Activated T-cell treated with anti-CD3 and anti-CD28 coated beads, Interleukin-2, amount 50 U/mL, for 72 hours (primary cell): ENCODE measurements at regions not wholly inside any gene's neighbourhood (a gene's known extent, or its start where the extent isn't known, plus 50 kb on each side); places are given as distances from the start of the nearest gene placed in this dataset.
A peak's percentile ranks its signal among the peaks of the same experiment; 100 is the strongest.

ENCODE experiments used
- ATAC-seq, 2 donors: fragments of 150-1000 bp; cut with Tn5 transposase; replicated peaks in 1 of 2; 2 replicates each; pipeline ENCODE4 v1.10.0; 2021; ENCODE audit warnings: moderate library complexity in 2 of 2, mild to moderate bottlenecking in 1 of 2
- DNase-seq, 2 donors: peaks; one replicate each; pipeline ENCODE4 v3.0.0; 2021 to 2022; ENCODE audit warnings: mixed read lengths in 1 of 2
- H3K27ac Mint-ChIP-seq: one replicate; pipeline ENCODE4 v1.8.0; 2022; ENCODE audit warnings: mild to moderate bottlenecking, moderate library complexity, mixed read lengths
- H3K27me3 Mint-ChIP-seq: one replicate; pipeline ENCODE4 v1.8.0; 2022; ENCODE audit warnings: low read depth, mixed read lengths
- H3K36me3 Mint-ChIP-seq, 2 donors: one replicate each; pipeline ENCODE4 v1.8.0; 2022; ENCODE audit warnings: mixed read lengths in 2 of 2, mild to moderate bottlenecking in 1 of 2; ENCODE audit not compliant: insufficient read depth in 2 of 2
- H3K4me1 Mint-ChIP-seq: one replicate; pipeline ENCODE4 v1.8.0; 2022; ENCODE audit warnings: low read depth, mixed read lengths
- H3K4me3 Mint-ChIP-seq, 2 donors: one replicate each; pipeline ENCODE4 v1.8.0; 2022; ENCODE audit warnings: mild to moderate bottlenecking in 2 of 2, mixed read lengths in 2 of 2, moderate library complexity in 2 of 2
- H3K9me3 Mint-ChIP-seq, 2 donors: one replicate each; pipeline ENCODE4 v1.8.0; 2022; ENCODE audit warnings: mixed read lengths in 2 of 2

- no peak overlapping the region for H3K27ac Mint-ChIP-seq
- peaks cover 13% of the 10 kb centered on the region for H3K27me3 Mint-ChIP-seq
- no peaks in the 10 kb centered on the region for H3K9me3 Mint-ChIP-seq
- H3K36me3 Mint-ChIP-seq = no peaks in the 10 kb centered on the region
- DNase-seq (no peak), ATAC-seq (no peak)
- no peak overlapping the region for H3K4me3 Mint-ChIP-seq
- no peaks in the 10 kb centered on the region for H3K4me1 Mint-ChIP-seq
Observed at GRCh38 chr2:198356157-198356556, 551.8 kb downstream of the PLCL1 start.

GRCh38 chr2:198351647-198352046, 547.3 kb downstream of the PLCL1 start:
- no peak overlapping the region for H3K4me3 Mint-ChIP-seq
- peaks cover 7% of the 10 kb centered on the region for H3K27me3 Mint-ChIP-seq
- ATAC-seq = no peak
- no peaks in the 10 kb centered on the region for H3K36me3 Mint-ChIP-seq
- H3K4me1 Mint-ChIP-seq = no peaks in the 10 kb centered on the region
- no peaks in the 10 kb centered on the region for H3K9me3 Mint-ChIP-seq
- DNase-seq = no peak
- H3K27ac Mint-ChIP-seq = no peak overlapping the region

GRCh38 chr2:198347946-198348345, 543.6 kb downstream of the PLCL1 start:
- H3K9me3 Mint-ChIP-seq = no peaks in the 10 kb centered on the region
- H3K4me3 Mint-ChIP-seq = no peak overlapping the region
- ATAC-seq = no peak
- H3K4me1 Mint-ChIP-seq = no peaks in the 10 kb centered on the region
- no peaks in the 10 kb centered on the region for H3K36me3 Mint-ChIP-seq
- no peak for DNase-seq
- H3K27me3 Mint-ChIP-seq = peaks cover 7% of the 10 kb centered on the region
- no peak overlapping the region for H3K27ac Mint-ChIP-seq

GRCh38 chr2:198347349-198347748, 543.0 kb downstream of the PLCL1 start:
- H3K4me1 Mint-ChIP-seq = no peaks in the 10 kb centered on the region
- ATAC-seq = no peak

GRCh38 chr2:198343471-198343870, 539.1 kb downstream of the PLCL1 start:
- Mint-ChIP-seq H3K4me1 (no peaks in the 10 kb centered on the region), H3K9me3 (no peaks in the 10 kb centered on the region), H3K27me3 (no peaks in the 10 kb centered on the region), H3K4me3 (no peak overlapping the region), H3K36me3 (no peaks in the 10 kb centered on the region), H3K27ac (no peak overlapping the region)
- DNase-seq (no peak), ATAC-seq (no peak)

More at GRCh38 chr2:198347349-198347748, 543.0 kb downstream of the PLCL1 start:
- DNase-seq = no peak
- H3K9me3 Mint-ChIP-seq = no peaks in the 10 kb centered on the region
- H3K27ac Mint-ChIP-seq = no peak overlapping the region
- H3K36me3 Mint-ChIP-seq = no peaks in the 10 kb centered on the region
- no peak overlapping the region for H3K4me3 Mint-ChIP-seq
- H3K27me3 Mint-ChIP-seq = peaks cover 6% of the 10 kb centered on the region

GRCh38 chr2:198340846-198341245, 536.5 kb downstream of the PLCL1 start:
- Mint-ChIP-seq H3K9me3 (no peaks in the 10 kb centered on the region), H3K4me1 (no peaks in the 10 kb centered on the region)
- ATAC-seq = no peak

GRCh38 chr2:198339116-198339515, 534.7 kb downstream of the PLCL1 start:
- ATAC-seq = no peak
- Mint-ChIP-seq H3K4me1 (no peaks in the 10 kb centered on the region), H3K4me3 (no peak overlapping the region)

More at GRCh38 chr2:198340846-198341245, 536.5 kb downstream of the PLCL1 start:
- no peak overlapping the region for H3K4me3 Mint-ChIP-seq
- no peaks in the 10 kb centered on the region for H3K36me3 Mint-ChIP-seq
- H3K27ac Mint-ChIP-seq = no peak overlapping the region
- H3K27me3 Mint-ChIP-seq = peaks cover 10% of the 10 kb centered on the region
- no peak for DNase-seq

GRCh38 chr2:198337368-198337767, 533.0 kb downstream of the PLCL1 start:
- H3K27ac Mint-ChIP-seq = no peak overlapping the region
- H3K27me3 Mint-ChIP-seq = peaks cover 29% of the 10 kb centered on the region
- H3K36me3 Mint-ChIP-seq = no peaks in the 10 kb centered on the region
- H3K9me3 Mint-ChIP-seq = no peaks in the 10 kb centered on the region
- DNase-seq (no peak), ATAC-seq (no peak)
- no peak overlapping the region for H3K4me3 Mint-ChIP-seq
- H3K4me1 Mint-ChIP-seq = no peaks in the 10 kb centered on the region

More at GRCh38 chr2:198339116-198339515, 534.7 kb downstream of the PLCL1 start:
- Mint-ChIP-seq H3K36me3 (no peaks in the 10 kb centered on the region), H3K27me3 (peaks cover 21% of the 10 kb centered on the region), H3K27ac (no peak overlapping the region), H3K9me3 (no peaks in the 10 kb centered on the region)
- no peak for DNase-seq

- Mint-ChIP-seq H3K4me3 (no peak overlapping the region), H3K27ac (no peak overlapping the region), H3K36me3 (no peaks in the 10 kb centered on the region), H3K27me3 (peaks cover 36% of the 10 kb centered on the region), H3K9me3 (no peaks in the 10 kb centered on the region), H3K4me1 (peaks cover 24% of the 10 kb centered on the region)
- no peak for DNase-seq
- no peak for ATAC-seq
Observed at GRCh38 chr2:198328454-198328853, 524.1 kb downstream of the PLCL1 start.

GRCh38 chr2:198327526-198327925, 523.1 kb downstream of the PLCL1 start:
- peaks cover 31% of the 10 kb centered on the region for H3K27me3 Mint-ChIP-seq
- DNase-seq (no peak), ATAC-seq (no peak)
- H3K36me3 Mint-ChIP-seq = no peaks in the 10 kb centered on the region
- H3K4me1 Mint-ChIP-seq = peaks cover 24% of the 10 kb centered on the region
- no peak overlapping the region for H3K4me3 Mint-ChIP-seq
- H3K9me3 Mint-ChIP-seq = no peaks in the 10 kb centered on the region
- H3K27ac Mint-ChIP-seq = no peak overlapping the region

GRCh38 chr2:198326431-198326830, 522.0 kb downstream of the PLCL1 start:
- Mint-ChIP-seq H3K27ac (peak overlapping the region; percentile 51), H3K4me3 (peak overlapping the region in 1 of 2 donors; percentile 31), H3K36me3 (no peaks in the 10 kb centered on the region), H3K27me3 (peaks cover 33% of the 10 kb centered on the region), H3K9me3 (no peaks in the 10 kb centered on the region), H3K4me1 (peaks cover 24% of the 10 kb centered on the region)
- DNase-seq (no peak), ATAC-seq (peak; percentile 67 to 69)

- no peaks in the 10 kb centered on the region for H3K9me3 Mint-ChIP-seq
- peaks cover 40% of the 10 kb centered on the region for H3K27me3 Mint-ChIP-seq
- peaks cover 24% of the 10 kb centered on the region for H3K4me1 Mint-ChIP-seq
- DNase-seq (peak in 1 of 2 donors; percentile 14), ATAC-seq (peak; percentile 63 to 91)
- H3K4me3 Mint-ChIP-seq = no peak overlapping the region
- H3K27ac Mint-ChIP-seq = no peak overlapping the region
- no peaks in the 10 kb centered on the region for H3K36me3 Mint-ChIP-seq
Observed at GRCh38 chr2:198325359-198325758, 521.0 kb downstream of the PLCL1 start.

GRCh38 chr2:198324071-198324470, 519.7 kb downstream of the PLCL1 start:
- no peaks in the 10 kb centered on the region for H3K36me3 Mint-ChIP-seq
- no peaks in the 10 kb centered on the region for H3K9me3 Mint-ChIP-seq
- ATAC-seq (no peak), DNase-seq (no peak)
- H3K4me1 Mint-ChIP-seq = peaks cover 24% of the 10 kb centered on the region
- H3K4me3 Mint-ChIP-seq = no peak overlapping the region
- H3K27ac Mint-ChIP-seq = no peak overlapping the region
- H3K27me3 Mint-ChIP-seq = peaks cover 43% of the 10 kb centered on the region

- no peak overlapping the region for H3K27ac Mint-ChIP-seq
- no peaks in the 10 kb centered on the region for H3K9me3 Mint-ChIP-seq
- H3K36me3 Mint-ChIP-seq = no peaks in the 10 kb centered on the region
- H3K4me1 Mint-ChIP-seq = peaks cover 17% of the 10 kb centered on the region
- no peak for DNase-seq
- ATAC-seq = no peak
- H3K4me3 Mint-ChIP-seq = no peak overlapping the region
- H3K27me3 Mint-ChIP-seq = peaks cover 52% of the 10 kb centered on the region
Observed at GRCh38 chr2:198322275-198322674, 517.9 kb downstream of the PLCL1 start.
